Small intestine (tissue), 7 donors: ENCODE measurements at regions not wholly inside any gene's neighbourhood (a gene's known extent, or its start where the extent isn't known, plus 50 kb on each side); places are given as distances from the start of the nearest gene placed in this dataset.

Experiments used
- DNase-seq, 2 donors: peaks; one replicate each; pipeline versions ENCODE4 v3.0.0 to v3.0.0-alpha.2; 2013
- FAIRE-seq: peaks from 2 replicates; lab custom pipeline; 2012; peaks lifted over from hg19 to GRCh38; lab: Jason Lieb, UNC
- H3K27ac ChIP-seq, 3 donors: one replicate each; pipeline ENCODE4 v1.5.1; 2013; ENCODE audit warnings: low read length in 2 of 3, mild to moderate bottlenecking in 2 of 3, control low read depth in 1 of 3, inconsistent platforms in 1 of 3, low read depth in 1 of 3, moderate library complexity in 1 of 3
- H3K27me3 ChIP-seq, 3 donors: one replicate each; pipeline ENCODE4 v1.6.1; 2013; ENCODE audit warnings: low read length in 3 of 3, inconsistent platforms in 1 of 3; ENCODE audit not compliant: control insufficient read depth in 3 of 3, insufficient read depth in 3 of 3
- H3K36me3 ChIP-seq, 3 donors: one replicate each; pipeline ENCODE4 v1.6.1; 2013; ENCODE audit warnings: low read length in 3 of 3, inconsistent platforms in 1 of 3, low read depth in 1 of 3, mild to moderate bottlenecking in 1 of 3, moderate library complexity in 1 of 3; ENCODE audit not compliant: control insufficient read depth in 3 of 3, insufficient read depth in 2 of 3
- H3K4me1 ChIP-seq, 3 donors: one replicate each; pipeline ENCODE4 v1.6.1; 2013; ENCODE audit warnings: low read length in 2 of 3, inconsistent platforms in 1 of 3, low read depth in 1 of 3, mild to moderate bottlenecking in 1 of 3, moderate library complexity in 1 of 3; ENCODE audit not compliant: control insufficient read depth in 3 of 3, insufficient read depth in 2 of 3
- H3K4me3 ChIP-seq, 3 donors: one replicate each; pipeline ENCODE4 v1.5.1; 2013; ENCODE audit warnings: low read length in 3 of 3, control low read depth in 1 of 3, inconsistent platforms in 1 of 3, low read depth in 1 of 3, mild to moderate bottlenecking in 1 of 3, moderate library complexity in 1 of 3
- H3K9me3 ChIP-seq, 2 donors: one replicate each; pipeline ENCODE4 v1.6.1; 2013; ENCODE audit warnings: low read depth in 1 of 2, low read length in 1 of 2; ENCODE audit not compliant: control insufficient read depth in 2 of 2, insufficient read depth in 1 of 2
- WGBS, 3 donors: extraction: QIAGEN DNeasy Blood & Tissue Kit; methylation state at CpG; one replicate each; pipeline ENCODE4 v1.1.7; 2013; 5-methylcytosine and 5-hydroxymethylcytosine counted together
- donor health status: healthy with polysubstance abuse.
- donor health status: control.
- donor health status: control.
- donor health status: Bipolar disorder and iron deficiency.
- donor health status: healthy.

GRCh38 chr20:60212695-60213094 lies 254.5 kb downstream of the CDH26 start:
- FAIRE-seq = no peak
- no peak for DNase-seq
- H3K4me3 ChIP-seq = no peak overlapping the region
- H3K27ac ChIP-seq = no peak overlapping the region
- no peaks in the 10 kb centered on the region for H3K27me3 ChIP-seq
- H3K9me3 ChIP-seq = no peaks in the 10 kb centered on the region
- WGBS, 3 donors = 60 to 79% (median 67%) methylated on average over 3 of the region's 3 CpGs
- H3K4me1 ChIP-seq = no peaks in the 10 kb centered on the region
- no peaks in the 10 kb centered on the region for H3K36me3 ChIP-seq

GRCh38 chr20:60213126-60213893 lies 255.1 kb downstream of the CDH26 start:
- no peaks in the 10 kb centered on the region for H3K27me3 ChIP-seq
- WGBS, 3 donors = 71 to 83% (median 77%) methylated on average over 12 to 14 of the region's 14 CpGs

DNA sequence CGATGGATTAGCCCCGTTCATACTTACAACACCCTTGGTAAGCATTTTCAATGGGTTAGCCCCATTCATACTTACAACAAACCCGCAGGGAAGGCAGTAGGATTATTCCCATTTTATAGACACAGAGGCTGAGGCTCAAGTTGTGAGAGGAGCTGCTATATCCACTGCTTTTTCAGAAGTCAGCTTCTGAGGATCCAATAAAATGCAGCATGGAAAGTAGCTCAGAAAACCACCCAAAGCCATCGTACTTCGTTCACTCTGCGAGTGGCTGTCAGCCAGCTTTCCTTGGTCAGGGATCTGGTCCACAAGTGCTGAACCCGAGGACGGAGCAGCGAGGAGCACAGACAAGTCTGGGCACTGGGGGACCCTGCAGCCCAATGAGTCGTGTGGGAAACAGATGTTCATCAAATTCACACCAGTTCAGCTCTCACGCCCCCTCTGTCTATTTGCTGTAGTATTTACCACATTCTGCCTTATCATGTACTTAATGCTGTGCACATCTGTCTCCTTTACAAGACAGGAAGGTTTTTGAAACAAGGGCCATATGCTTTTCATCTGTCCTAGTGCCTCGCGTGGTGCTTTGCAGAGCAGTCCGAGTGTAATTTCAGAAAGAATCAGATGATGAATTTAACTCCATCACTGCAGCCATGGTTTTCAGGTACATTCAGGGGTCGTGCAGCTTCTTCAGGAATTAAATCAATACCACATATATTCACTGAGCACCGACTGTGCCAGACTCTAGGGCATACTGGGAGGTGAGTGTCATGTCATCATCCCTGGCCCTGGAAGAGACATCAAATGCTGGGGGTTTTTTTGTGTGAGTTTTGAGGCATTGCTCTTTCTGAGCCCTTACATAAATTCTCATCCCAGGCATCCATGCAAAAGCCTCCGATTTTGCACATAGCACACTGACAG lies 256.9 kb downstream of the CDH26 start:
- Histone ChIP-seq H3K4me3 (no peak overlapping the region), H3K27me3 (no peaks in the 10 kb centered on the region), H3K4me1 (no peaks in the 10 kb centered on the region), H3K9me3 (no peaks in the 10 kb centered on the region), H3K36me3 (no peaks in the 10 kb centered on the region), H3K27ac (no peak overlapping the region)
- DNase-seq (no peak), FAIRE-seq (no peak)
- 61 to 65% (median 63%) methylated on average over 17 of the region's 17 CpGs for WGBS, 3 donors

More at GRCh38 chr20:60213126-60213893, 255.1 kb downstream of the CDH26 start:
- no peak for DNase-seq
- Histone ChIP-seq H3K4me3 (no peak overlapping the region), H3K27ac (no peak overlapping the region), H3K4me1 (no peaks in the 10 kb centered on the region), H3K36me3 (no peaks in the 10 kb centered on the region), H3K9me3 (no peaks in the 10 kb centered on the region)
- no peak for FAIRE-seq

- H3K9me3 ChIP-seq = no peaks in the 10 kb centered on the region
- no peak for FAIRE-seq
- no peak overlapping the region for H3K4me3 ChIP-seq
- H3K27ac ChIP-seq = no peak overlapping the region
- H3K4me1 ChIP-seq = no peaks in the 10 kb centered on the region
- no peak for DNase-seq
- 61 to 64% (median 63%) methylated on average over 11 of the region's 11 CpGs for WGBS, 3 donors
- no peaks in the 10 kb centered on the region for H3K27me3 ChIP-seq
- H3K36me3 ChIP-seq = no peaks in the 10 kb centered on the region
These were observed 257.9 kb downstream of the CDH26 start for GRCh38 chr20:60215816-60216730.

GRCh38 chr20:60219231-60219630 lies 261.0 kb downstream of the CDH26 start:
- WGBS, 3 donors = 88 to 92% (median 89%) methylated on average over 4 of the region's 4 CpGs
- Histone ChIP-seq H3K27ac (no peak overlapping the region), H3K36me3 (no peaks in the 10 kb centered on the region), H3K9me3 (no peaks in the 10 kb centered on the region), H3K27me3 (no peaks in the 10 kb centered on the region), H3K4me1 (no peaks in the 10 kb centered on the region), H3K4me3 (no peak overlapping the region)
- FAIRE-seq (no peak), DNase-seq (no peak)

DNA sequence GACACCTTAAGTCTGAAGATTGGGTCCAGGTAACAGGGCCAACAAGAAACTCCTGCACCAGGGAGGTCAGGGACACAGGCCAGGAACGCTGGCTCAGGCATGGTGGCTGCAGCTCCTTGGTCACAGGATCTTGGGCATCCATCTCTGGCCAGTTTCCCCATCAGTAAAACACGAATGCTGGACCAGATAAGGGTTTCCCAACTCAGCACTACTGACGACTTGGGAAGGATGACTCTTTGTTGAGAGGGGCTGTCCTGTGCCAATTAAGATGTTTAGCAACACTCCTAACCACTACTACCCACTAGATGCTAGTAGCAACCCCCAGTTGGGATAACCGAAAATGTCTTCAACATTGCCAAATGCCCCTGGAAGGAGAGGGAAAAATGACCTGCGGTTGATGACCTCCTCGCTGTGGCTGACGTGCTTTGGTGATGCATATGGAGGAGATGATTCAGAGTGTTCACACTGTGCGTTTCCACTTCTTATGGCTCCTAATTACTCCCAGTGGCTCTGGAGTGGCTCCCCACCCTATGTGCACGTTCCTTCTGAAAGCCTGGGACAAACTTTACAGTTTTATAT lies 261.9 kb downstream of the CDH26 start:
- no peak overlapping the region for H3K4me3 ChIP-seq
- DNase-seq (no peak), FAIRE-seq (no peak)
- H3K27me3 ChIP-seq = no peaks in the 10 kb centered on the region
- no peaks in the 10 kb centered on the region for H3K4me1 ChIP-seq
- H3K36me3 ChIP-seq = no peaks in the 10 kb centered on the region
- no peak overlapping the region for H3K27ac ChIP-seq
- 57 to 80% (median 66%) methylated on average over 9 of the region's 9 CpGs for WGBS, 3 donors
- no peaks in the 10 kb centered on the region for H3K9me3 ChIP-seq

DNA sequence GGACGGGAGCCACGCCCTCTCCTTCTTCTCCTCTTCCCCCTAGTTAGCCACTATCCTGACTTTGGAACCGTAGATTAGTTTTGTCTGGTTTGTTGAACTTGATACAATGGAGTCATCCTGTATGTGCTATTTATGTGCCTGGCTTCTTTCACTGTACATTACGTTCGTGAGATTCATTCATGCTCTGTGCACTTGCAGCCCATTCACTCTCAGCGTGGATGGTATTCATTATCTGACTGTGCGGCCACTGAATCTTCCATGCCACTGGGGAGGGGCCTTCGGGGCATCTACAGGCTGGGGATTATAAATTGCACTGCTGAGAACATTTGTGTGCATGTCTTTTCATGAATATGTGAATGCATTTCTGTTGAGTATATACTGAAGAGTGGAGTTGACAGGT lies 262.5 kb downstream of the CDH26 start:
- DNase-seq (no peak), FAIRE-seq (no peak)
- WGBS, 3 donors = 72 to 79% (median 74%) methylated on average over 8 of the region's 8 CpGs

More for the DNA sequence above, 262.5 kb downstream of the CDH26 start:
- H3K27me3 ChIP-seq = no peaks in the 10 kb centered on the region
- no peaks in the 10 kb centered on the region for H3K4me1 ChIP-seq
- no peak overlapping the region for H3K27ac ChIP-seq
- no peaks in the 10 kb centered on the region for H3K36me3 ChIP-seq
- H3K4me3 ChIP-seq = no peak overlapping the region
- no peaks in the 10 kb centered on the region for H3K9me3 ChIP-seq
